Adrenal gland (tissue), 5 donors: ENCODE measurements at regions not wholly inside any gene's neighbourhood (a gene's known extent, or its start where the extent isn't known, plus 50 kb on each side); places are given as distances from the start of the nearest gene placed in this dataset.

ENCODE experiments used
- CTCF ChIP-seq, 6 experiments: fragments of 450-650 bp in 4 of 6; fragments of 200-600 bp in 2 of 6; sonication (generic) in 1 of 6; IDR thresholded peaks; 1 replicate in 5 of 6; 2 replicates in 1 of 6; pipeline versions ENCODE4 v1.5.1 to v1.8.0; 2016 to 2021; ENCODE audit warnings: antibody characterized with exemption in 6 of 6, mild to moderate bottlenecking in 2 of 6, moderate library complexity in 1 of 6
- POLR2A ChIP-seq, 2 donors: fragments of 450-650 bp; IDR thresholded peaks; one replicate each; pipeline ENCODE4 v1.6.1; 2017; ENCODE audit warnings: antibody characterized with exemption in 2 of 2, mild to moderate bottlenecking in 2 of 2, moderate library complexity in 1 of 2
- donor health status: DM: no; HTN: no; CAD: no.

GRCh38 chr20:16113736-16114135, 459.5 kb downstream of the KIF16B start:
- TF ChIP-seq CTCF (IDR thresholded peaks at IDR 0.05) (no peak), POLR2A (IDR thresholded peaks at IDR 0.05) (no peak)
